HL-60 (cell line): ENCODE measurements at regions not wholly inside any gene's neighbourhood (a gene's known extent, or its start where the extent isn't known, plus 50 kb on each side); places are given as distances from the start of the nearest gene placed in this dataset.

Experiments
- GABPA ChIP-seq: IDR thresholded peaks from 2 replicates; pipeline ENCODE4 v1.6.1; 2012; ENCODE audit warnings: low read depth
- POLR2AphosphoS5 ChIP-seq: IDR thresholded peaks from 2 replicates; pipeline ENCODE4 v1.6.1; 2012; ENCODE audit warnings: low read depth
- TF ChIP-seq, protein P1 (sequence below): IDR thresholded peaks from one replicate; pipeline ENCODE4 v1.5.1; 2011; ENCODE audit warnings: low read length, control low read depth, inconsistent platforms; ENCODE audit not compliant: insufficient read depth

DNA sequence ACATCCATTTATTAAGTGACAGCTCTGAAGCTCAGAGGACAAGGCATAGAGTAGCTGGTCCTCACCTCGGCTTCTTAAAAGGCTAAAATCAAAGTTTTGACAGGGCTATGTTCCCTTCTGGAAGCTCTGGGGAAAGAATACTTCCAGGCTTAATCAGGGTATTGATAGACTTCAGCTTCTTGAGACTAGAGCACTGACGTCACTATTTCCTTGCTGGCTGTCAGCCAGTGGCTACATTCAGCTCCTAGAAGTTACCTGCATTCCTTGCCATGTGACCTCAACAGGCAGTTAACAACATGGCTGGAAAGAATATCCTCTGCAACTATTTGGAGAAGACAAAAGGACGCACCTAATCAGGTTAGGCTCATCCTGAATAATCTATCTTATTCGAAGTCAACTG is 1144.8 kb downstream of the ADGRL3 start:
- TF ChIP-seq, protein P1, sequence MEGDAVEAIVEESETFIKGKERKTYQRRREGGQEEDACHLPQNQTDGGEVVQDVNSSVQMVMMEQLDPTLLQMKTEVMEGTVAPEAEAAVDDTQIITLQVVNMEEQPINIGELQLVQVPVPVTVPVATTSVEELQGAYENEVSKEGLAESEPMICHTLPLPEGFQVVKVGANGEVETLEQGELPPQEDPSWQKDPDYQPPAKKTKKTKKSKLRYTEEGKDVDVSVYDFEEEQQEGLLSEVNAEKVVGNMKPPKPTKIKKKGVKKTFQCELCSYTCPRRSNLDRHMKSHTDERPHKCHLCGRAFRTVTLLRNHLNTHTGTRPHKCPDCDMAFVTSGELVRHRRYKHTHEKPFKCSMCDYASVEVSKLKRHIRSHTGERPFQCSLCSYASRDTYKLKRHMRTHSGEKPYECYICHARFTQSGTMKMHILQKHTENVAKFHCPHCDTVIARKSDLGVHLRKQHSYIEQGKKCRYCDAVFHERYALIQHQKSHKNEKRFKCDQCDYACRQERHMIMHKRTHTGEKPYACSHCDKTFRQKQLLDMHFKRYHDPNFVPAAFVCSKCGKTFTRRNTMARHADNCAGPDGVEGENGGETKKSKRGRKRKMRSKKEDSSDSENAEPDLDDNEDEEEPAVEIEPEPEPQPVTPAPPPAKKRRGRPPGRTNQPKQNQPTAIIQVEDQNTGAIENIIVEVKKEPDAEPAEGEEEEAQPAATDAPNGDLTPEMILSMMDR = no peak
- TF ChIP-seq POLR2AphosphoS5 = no peak
- TF ChIP-seq GABPA = no peak
